Loucy (cell line): ENCODE measurements at regions not wholly inside any gene's neighbourhood (a gene's known extent, or its start where the extent isn't known, plus 50 kb on each side); places are given as distances from the start of the nearest gene placed in this dataset.

ENCODE experiments used
- EZH2phosphoT487 ChIP-seq: fragments of 200-600 bp; IDR thresholded peaks from 2 replicates; pipeline ENCODE4 v1.6.1; 2018; ENCODE audit warnings: antibody characterized with exemption, mild to moderate bottlenecking, moderate library complexity, borderline replicate concordance
- TF ChIP-seq, protein P1 (sequence below): fragments of 200-600 bp; sonication (generic); conservative IDR thresholded peaks from 2 replicates; pipeline ENCODE4 v1.5.1; 2014; ENCODE audit warnings: mild to moderate bottlenecking, antibody characterized with exemption, low read length

DNA sequence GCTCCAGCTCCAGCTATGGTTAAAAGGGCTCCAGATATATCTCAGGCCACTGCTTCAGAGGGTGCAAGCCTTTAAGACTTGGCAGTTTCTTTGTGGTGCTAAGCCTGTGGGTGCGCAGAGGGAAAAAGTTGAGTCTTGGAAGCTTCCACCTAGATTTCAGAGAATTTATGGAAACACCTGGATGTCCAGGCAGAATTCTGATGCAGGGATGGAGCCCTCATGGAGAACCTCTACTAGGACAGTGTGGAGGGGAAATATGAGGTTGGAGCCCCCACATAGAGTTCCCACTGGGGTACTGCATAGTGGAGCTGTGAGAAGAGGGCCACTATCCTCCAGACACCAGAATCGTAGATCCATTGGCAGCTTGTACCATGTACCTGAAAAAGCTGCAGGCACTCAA is 69.9 kb downstream of the SDR9C7 start:
- TF ChIP-seq, protein P1, sequence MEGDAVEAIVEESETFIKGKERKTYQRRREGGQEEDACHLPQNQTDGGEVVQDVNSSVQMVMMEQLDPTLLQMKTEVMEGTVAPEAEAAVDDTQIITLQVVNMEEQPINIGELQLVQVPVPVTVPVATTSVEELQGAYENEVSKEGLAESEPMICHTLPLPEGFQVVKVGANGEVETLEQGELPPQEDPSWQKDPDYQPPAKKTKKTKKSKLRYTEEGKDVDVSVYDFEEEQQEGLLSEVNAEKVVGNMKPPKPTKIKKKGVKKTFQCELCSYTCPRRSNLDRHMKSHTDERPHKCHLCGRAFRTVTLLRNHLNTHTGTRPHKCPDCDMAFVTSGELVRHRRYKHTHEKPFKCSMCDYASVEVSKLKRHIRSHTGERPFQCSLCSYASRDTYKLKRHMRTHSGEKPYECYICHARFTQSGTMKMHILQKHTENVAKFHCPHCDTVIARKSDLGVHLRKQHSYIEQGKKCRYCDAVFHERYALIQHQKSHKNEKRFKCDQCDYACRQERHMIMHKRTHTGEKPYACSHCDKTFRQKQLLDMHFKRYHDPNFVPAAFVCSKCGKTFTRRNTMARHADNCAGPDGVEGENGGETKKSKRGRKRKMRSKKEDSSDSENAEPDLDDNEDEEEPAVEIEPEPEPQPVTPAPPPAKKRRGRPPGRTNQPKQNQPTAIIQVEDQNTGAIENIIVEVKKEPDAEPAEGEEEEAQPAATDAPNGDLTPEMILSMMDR, result no peak
- TF ChIP-seq EZH2phosphoT487, result no peak
